Natural killer cell (primary cell): ENCODE measurements at regions not wholly inside any gene's neighbourhood (a gene's known extent, or its start where the extent isn't known, plus 50 kb on each side); places are given as distances from the start of the nearest gene placed in this dataset.

Experiments used
- ATAC-seq, 3 donors: fragments of 150-1000 bp in 2 of 3; fragments of 200-7000 bp in 1 of 3; cut with Tn5 transposase; 1 replicate in 1 of 3; 2 replicates in 2 of 3; pipeline ENCODE4 v1.10.0; 2021; ENCODE audit warnings: mild to moderate bottlenecking in 2 of 3, moderate library complexity in 2 of 3
- DNase-seq, 2 donors: peaks; one replicate each; pipeline versions ENCODE4 v3.0.0 to v3.0.0-alpha.2; 2013 to 2021; ENCODE audit warnings: mixed read lengths in 1 of 2
- H3K27ac ChIP-seq: one replicate; pipeline ENCODE4 v1.5.1; 2013; ENCODE audit warnings: mild to moderate bottlenecking, low read length
- H3K27me3 ChIP-seq: one replicate; pipeline ENCODE4 v1.6.1; 2013; ENCODE audit warnings: low read length; ENCODE audit not compliant: control insufficient read depth, insufficient read depth
- H3K36me3 ChIP-seq: one replicate; pipeline ENCODE4 v1.6.1; 2013; ENCODE audit warnings: low read length; ENCODE audit not compliant: control insufficient read depth, insufficient read depth
- H3K4me1 ChIP-seq: one replicate; pipeline ENCODE4 v1.6.1; 2013; ENCODE audit warnings: low read length; ENCODE audit not compliant: control insufficient read depth, insufficient read depth
- H3K4me3 ChIP-seq: one replicate; pipeline ENCODE4 v1.5.1; 2013; ENCODE audit warnings: low read length
- H3K9me3 ChIP-seq: one replicate; pipeline ENCODE4 v1.6.1; 2013; ENCODE audit warnings: low read length; ENCODE audit not compliant: control insufficient read depth, insufficient read depth
- H3K27ac Mint-ChIP-seq, 2 donors: one replicate each; pipeline ENCODE4 v1.8.0; 2022; ENCODE audit warnings: mild to moderate bottlenecking in 2 of 2, mixed read lengths in 2 of 2, moderate library complexity in 1 of 2
- H3K27me3 Mint-ChIP-seq, 2 donors: one replicate each; pipeline ENCODE4 v1.8.0; 2022; ENCODE audit warnings: low read depth in 2 of 2, mixed read lengths in 2 of 2
- H3K36me3 Mint-ChIP-seq: one replicate; pipeline ENCODE4 v1.8.0; 2022; ENCODE audit warnings: mixed read lengths
- H3K4me1 Mint-ChIP-seq, 2 donors: one replicate each; pipeline ENCODE4 v1.8.0; 2022; ENCODE audit warnings: mixed read lengths in 2 of 2
- H3K4me3 Mint-ChIP-seq: one replicate; pipeline ENCODE4 v1.8.0; 2022; ENCODE audit warnings: mild to moderate bottlenecking, moderate library complexity, mixed read lengths
- H3K9me3 Mint-ChIP-seq, 2 donors: one replicate each; pipeline ENCODE4 v1.8.0; 2022; ENCODE audit warnings: mixed read lengths in 2 of 2
- WGBS: methylation state at CpG from one replicate; pipeline ENCODE4 v1.1.7; 2013; ENCODE audit warnings: missing lambda C conversion rate; ENCODE audit not compliant: insufficient coverage; 5-methylcytosine and 5-hydroxymethylcytosine counted together
- intact Hi-C: fragments of 100-400 bp; cut with micrococcal nuclease; formaldehyde crosslinking; loops from one replicate; pipeline ENCODE4 v1.14.2; 2022
- TF ChIP-seq, protein P1 (sequence below): fragments of 200-600 bp; IDR thresholded peaks from one replicate; pipeline ENCODE4 v1.8.0; 2022; ENCODE audit warnings: antibody characterized with exemption

DNA sequence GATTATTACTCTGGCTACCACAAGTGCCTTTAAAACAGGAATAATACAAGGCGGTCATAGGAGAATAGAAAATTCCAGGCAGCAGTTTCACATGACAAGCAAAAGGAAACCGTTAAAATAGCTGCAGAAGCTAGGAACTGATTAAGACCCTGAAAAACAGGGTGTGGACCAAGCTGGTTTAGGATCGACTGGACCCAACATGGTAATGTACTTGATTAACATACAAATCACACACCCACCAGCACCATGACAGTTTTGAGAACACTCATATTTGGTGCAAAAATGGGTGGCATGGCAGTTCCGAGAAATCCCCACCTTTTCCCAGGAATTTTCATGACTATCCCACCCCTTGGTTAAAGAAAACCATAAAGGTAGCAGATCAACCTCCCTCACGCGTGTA, 51.9 kb upstream of the TMEM163 start:
- Mint-ChIP-seq H3K27me3 (peaks cover 7 to 10% of the 10 kb centered on the region in 2 donors), H3K9me3 (no peaks in the 10 kb centered on the region), H3K36me3 (no peaks in the 10 kb centered on the region), H3K4me1 (peaks cover 6 to 7% of the 10 kb centered on the region in 2 donors), H3K27ac (no peak overlapping the region), H3K4me3 (no peak overlapping the region)
- no peaks in the 10 kb centered on the region for H3K36me3 ChIP-seq
- intact Hi-C loops: no loop called here
- no peaks in the 10 kb centered on the region for H3K4me1 ChIP-seq
- 95% methylated on average over 6 of the region's 6 CpGs for WGBS
- no peak for DNase-seq
- H3K4me3 ChIP-seq: no peak overlapping the region
- H3K27ac ChIP-seq: no peak overlapping the region
- TF ChIP-seq, protein P1, sequence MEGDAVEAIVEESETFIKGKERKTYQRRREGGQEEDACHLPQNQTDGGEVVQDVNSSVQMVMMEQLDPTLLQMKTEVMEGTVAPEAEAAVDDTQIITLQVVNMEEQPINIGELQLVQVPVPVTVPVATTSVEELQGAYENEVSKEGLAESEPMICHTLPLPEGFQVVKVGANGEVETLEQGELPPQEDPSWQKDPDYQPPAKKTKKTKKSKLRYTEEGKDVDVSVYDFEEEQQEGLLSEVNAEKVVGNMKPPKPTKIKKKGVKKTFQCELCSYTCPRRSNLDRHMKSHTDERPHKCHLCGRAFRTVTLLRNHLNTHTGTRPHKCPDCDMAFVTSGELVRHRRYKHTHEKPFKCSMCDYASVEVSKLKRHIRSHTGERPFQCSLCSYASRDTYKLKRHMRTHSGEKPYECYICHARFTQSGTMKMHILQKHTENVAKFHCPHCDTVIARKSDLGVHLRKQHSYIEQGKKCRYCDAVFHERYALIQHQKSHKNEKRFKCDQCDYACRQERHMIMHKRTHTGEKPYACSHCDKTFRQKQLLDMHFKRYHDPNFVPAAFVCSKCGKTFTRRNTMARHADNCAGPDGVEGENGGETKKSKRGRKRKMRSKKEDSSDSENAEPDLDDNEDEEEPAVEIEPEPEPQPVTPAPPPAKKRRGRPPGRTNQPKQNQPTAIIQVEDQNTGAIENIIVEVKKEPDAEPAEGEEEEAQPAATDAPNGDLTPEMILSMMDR: no peak
- no peaks in the 10 kb centered on the region for H3K9me3 ChIP-seq
- H3K27me3 ChIP-seq: no peaks in the 10 kb centered on the region
- no peak for ATAC-seq

DNA sequence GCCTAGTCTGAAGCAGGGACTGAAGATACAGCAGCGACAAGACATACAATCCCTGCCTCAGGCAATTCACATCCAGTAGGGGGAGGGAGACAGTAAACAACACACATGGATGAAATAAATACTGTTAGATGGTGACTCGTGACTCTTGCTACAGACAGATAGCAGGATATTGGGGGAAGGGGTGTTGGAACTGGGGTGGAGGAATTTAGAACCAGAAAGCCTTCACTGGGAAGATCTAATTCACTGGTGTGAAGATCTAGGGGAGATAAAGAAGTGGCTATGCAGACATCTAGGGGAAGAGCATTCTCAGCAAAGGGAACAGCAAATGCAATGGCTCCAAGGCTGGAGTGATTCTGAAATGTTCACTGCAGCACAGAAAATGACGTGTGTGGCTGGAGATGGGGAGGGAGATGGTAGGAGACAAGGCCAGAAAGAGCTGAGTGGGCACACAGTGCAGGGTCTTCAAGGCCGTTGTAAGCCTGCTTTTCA, 52.6 kb upstream of the TMEM163 start:
- Mint-ChIP-seq H3K27ac (no peak overlapping the region), H3K36me3 (no peaks in the 10 kb centered on the region), H3K27me3 (peaks cover under 1 to 4% of the 10 kb centered on the region in 2 donors), H3K4me1 (peaks cover 6 to 7% of the 10 kb centered on the region in 2 donors), H3K4me3 (no peak overlapping the region), H3K9me3 (no peaks in the 10 kb centered on the region)
- no peak overlapping the region for H3K4me3 ChIP-seq
- H3K27me3 ChIP-seq: no peaks in the 10 kb centered on the region
- 86% methylated on average over 4 of the region's 4 CpGs for WGBS
- DNase-seq (no peak), ATAC-seq (no peak)
- TF ChIP-seq, protein P1: no peak
- no peaks in the 10 kb centered on the region for H3K9me3 ChIP-seq
- no peaks in the 10 kb centered on the region for H3K4me1 ChIP-seq
- no peak overlapping the region for H3K27ac ChIP-seq
- no peaks in the 10 kb centered on the region for H3K36me3 ChIP-seq
- intact Hi-C loops: no loop called here

DNA sequence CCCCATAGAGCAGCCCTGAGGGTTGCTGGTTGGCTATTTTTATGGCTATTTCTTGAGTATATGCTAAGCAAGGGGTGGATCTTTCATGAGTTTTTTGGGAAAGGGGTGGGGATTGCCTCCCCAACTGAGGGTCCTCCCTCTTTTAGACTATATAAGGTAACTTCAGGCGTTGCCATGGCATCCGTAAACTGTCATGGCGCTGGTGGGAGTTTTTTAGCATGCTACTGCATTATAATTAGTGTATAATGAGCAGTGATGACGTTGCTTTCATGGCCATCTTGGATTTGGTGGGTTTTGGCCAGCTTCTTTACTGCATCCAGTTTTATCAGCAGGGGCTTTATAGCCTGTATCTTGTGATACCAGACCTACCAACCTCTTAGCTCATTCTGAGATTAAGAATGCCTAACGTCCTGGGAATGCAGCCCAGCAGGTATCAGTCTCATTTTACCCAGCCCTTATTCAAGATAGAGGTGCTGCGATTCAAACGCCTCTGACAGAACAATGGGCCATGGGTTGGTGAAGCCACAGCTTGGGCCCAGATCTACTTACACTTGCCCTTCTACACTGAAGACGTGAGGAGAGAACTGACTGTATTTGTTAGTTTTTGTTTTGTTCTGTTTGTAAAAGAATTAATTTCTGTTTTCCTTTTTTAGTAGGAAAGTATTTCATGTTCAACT, 53.8 kb upstream of the TMEM163 start:
- Mint-ChIP-seq H3K27me3 (no peaks in the 10 kb centered on the region), H3K4me1 (peaks cover 6 to 7% of the 10 kb centered on the region in 2 donors), H3K27ac (no peak overlapping the region), H3K9me3 (no peaks in the 10 kb centered on the region), H3K4me3 (no peak overlapping the region), H3K36me3 (no peaks in the 10 kb centered on the region)
- WGBS: 94% methylated on average over 7 of the region's 8 CpGs
- Histone ChIP-seq H3K4me1 (no peaks in the 10 kb centered on the region), H3K4me3 (no peak overlapping the region), H3K9me3 (no peaks in the 10 kb centered on the region), H3K27ac (no peak overlapping the region), H3K27me3 (no peaks in the 10 kb centered on the region), H3K36me3 (no peaks in the 10 kb centered on the region)
- no peak for DNase-seq
- no peak for ATAC-seq
- intact Hi-C loops: no loop called here
- TF ChIP-seq, protein P1: no peak

DNA sequence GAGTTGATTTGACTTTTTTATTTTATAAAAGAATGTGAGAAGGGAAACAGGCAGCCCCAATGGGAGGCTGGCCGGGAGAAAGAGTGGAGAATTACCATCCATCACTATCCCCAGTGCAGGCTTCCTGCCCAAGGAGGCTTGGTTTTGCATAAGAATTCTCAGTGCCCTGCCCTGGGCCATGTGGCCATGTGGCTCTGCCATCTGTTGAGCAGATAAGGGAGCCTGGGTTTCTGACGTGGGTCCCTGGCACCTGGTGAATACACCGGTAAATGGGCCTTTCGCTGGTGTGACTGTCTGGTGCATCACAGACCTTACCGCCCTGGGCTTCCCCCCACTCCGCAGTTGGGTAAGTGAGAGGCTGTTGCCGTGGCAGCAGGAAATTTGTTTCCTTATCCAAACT, 54.5 kb upstream of the TMEM163 start:
- H3K9me3 Mint-ChIP-seq: no peaks in the 10 kb centered on the region
- H3K27me3 ChIP-seq: no peaks in the 10 kb centered on the region
- TF ChIP-seq, protein P1: no peak
- no peaks in the 10 kb centered on the region for H3K9me3 ChIP-seq
- H3K4me1 Mint-ChIP-seq: peaks cover 6 to 7% of the 10 kb centered on the region in 2 donors
- H3K27ac ChIP-seq: no peak overlapping the region
- H3K36me3 ChIP-seq: no peaks in the 10 kb centered on the region
- 74% methylated on average over 7 of the region's 7 CpGs for WGBS
- no peak for DNase-seq
- no peak overlapping the region for H3K4me3 Mint-ChIP-seq
- no peak overlapping the region for H3K4me3 ChIP-seq
- no peaks in the 10 kb centered on the region for H3K36me3 Mint-ChIP-seq
- no peaks in the 10 kb centered on the region for H3K27me3 Mint-ChIP-seq
- no peaks in the 10 kb centered on the region for H3K4me1 ChIP-seq
- H3K27ac Mint-ChIP-seq: no peak overlapping the region
- no peak for ATAC-seq
- intact Hi-C loops: no loop called here
